Fibroblast of skin of left quadriceps (primary cell): ENCODE measurements at regions not wholly inside any gene's neighbourhood (a gene's known extent, or its start where the extent isn't known, plus 50 kb on each side); places are given as distances from the start of the nearest gene placed in this dataset.

Experiments
- DNase-seq, 2 experiments: peaks; one replicate each; pipeline ENCODE4 v3.0.0-alpha.2; 2013; ENCODE audit warnings: low read depth in 2 of 2

- no peak for DNase-seq
Observed at GRCh38 chr14:51578853-51579252, 72.9 kb upstream of the FRMD6 start.

DNA sequence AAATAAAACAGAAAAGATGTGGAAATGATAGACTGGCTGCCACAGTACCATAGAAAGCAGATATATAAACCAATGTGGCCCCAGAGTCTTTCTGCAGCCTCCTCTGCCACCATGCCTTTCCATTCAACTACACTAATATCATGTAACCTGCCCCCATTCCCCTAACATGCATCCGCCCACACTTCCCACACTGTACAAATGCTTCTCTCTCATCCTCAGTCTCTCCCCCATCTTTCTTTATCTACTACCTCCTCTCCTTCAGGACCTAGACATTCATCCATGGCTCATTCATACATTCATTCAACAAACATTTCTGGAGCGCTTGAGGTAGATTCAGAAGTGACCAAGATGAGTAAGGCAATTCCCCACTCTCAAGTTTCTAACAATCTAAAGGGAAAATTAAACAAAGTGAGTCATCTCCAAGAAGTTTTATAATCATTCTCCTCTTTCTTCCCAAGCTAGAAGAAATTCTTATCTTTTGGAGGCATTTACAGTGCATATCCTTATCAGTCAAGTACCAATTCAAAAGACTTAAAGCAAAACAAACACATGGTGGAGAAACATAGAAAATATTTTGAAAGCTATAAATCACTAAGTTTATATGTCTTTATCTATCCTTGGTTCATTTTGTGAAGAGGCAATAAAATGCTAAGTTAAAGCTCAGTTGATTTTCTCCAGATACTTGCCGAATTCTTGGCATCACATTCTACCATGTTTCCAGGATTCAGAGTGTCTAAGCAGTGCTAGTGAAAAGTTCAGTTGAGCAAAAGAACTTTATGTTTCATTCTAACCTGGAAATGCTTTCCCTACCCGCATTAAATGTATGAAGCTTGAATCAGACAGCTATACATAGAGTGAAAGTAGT is 70.5 kb upstream of the FRMD6 start:
- DNase-seq = peak; percentile 50 to 53

GRCh38 chr14:51582437-51582836 is 69.3 kb upstream of the FRMD6 start:
- no peak for DNase-seq

GRCh38 chr14:51585055-51585454 is 66.7 kb upstream of the FRMD6 start:
- DNase-seq = no peak

- no peak for DNase-seq
Observed at GRCh38 chr14:51592836-51593235, 58.9 kb upstream of the FRMD6 start.

GRCh38 chr14:51593397-51593796 is 58.3 kb upstream of the FRMD6 start:
- no peak for DNase-seq

DNA sequence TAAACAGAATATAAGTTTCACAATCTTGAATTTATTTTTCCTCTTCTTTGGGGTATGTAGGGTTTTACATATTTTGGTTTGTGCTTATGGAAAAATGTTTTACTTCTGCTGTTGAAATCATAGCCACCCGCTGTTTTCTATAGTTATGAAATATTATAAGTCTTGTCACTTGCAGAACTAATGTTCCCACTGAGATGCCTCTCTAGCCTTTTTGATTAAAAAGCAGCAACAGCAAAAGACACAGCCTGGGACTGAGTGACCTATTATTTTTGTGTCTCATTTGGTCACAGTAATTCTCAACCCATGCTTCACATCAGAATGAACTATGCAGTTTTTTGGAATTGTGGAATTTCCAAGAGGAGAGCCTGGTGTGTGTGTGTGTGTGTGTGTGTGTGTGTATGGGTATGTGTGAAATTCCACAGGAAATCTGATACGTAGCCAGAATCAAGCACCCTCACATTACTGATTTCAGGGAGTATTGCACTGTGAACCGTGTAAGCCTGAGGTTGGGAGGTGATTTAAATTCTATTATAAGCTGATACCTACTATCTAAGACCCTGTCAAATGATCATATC is 55.7 kb upstream of the FRMD6 start:
- DNase-seq = peak in 1 of 2 experiments; percentile 58

- no peak for DNase-seq
Observed at GRCh38 chr14:51596488-51597117, 55.1 kb upstream of the FRMD6 start.

DNA sequence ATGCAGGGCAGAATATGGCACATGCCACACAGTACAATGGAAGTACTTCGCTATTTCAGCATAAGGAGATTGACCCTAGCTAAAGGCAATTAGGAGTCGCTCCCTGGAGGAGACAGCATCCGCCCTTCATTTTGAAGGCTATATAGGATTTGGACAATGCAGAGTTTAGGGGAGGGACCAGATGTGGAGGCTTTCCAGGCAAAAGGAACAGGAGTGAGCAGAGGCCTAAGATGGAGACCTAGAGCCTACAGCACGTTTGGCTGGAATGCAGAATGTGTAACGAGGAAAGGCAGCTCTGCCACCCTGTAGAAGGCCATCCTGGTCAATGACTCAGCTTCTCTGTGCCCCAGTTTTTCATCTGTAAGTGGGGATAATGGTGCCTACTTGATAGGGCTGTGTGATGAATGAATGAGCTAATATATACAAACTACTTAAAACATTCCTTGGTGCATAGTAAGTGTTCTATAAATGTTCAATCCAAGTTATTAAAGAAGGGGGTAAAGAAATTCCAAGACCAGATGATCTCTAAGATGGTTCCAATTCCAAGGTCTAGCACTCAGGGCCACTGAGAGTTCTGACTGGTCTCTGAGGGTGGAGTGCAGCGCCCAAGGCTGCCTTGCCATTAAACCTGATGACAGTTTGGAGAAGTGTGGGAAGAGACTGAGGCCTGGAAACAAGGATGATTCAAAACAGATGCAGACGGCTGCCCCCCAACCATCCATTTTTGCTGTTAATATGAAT is 54.3 kb upstream of the FRMD6 start:
- DNase-seq = peak; percentile 92

DNA sequence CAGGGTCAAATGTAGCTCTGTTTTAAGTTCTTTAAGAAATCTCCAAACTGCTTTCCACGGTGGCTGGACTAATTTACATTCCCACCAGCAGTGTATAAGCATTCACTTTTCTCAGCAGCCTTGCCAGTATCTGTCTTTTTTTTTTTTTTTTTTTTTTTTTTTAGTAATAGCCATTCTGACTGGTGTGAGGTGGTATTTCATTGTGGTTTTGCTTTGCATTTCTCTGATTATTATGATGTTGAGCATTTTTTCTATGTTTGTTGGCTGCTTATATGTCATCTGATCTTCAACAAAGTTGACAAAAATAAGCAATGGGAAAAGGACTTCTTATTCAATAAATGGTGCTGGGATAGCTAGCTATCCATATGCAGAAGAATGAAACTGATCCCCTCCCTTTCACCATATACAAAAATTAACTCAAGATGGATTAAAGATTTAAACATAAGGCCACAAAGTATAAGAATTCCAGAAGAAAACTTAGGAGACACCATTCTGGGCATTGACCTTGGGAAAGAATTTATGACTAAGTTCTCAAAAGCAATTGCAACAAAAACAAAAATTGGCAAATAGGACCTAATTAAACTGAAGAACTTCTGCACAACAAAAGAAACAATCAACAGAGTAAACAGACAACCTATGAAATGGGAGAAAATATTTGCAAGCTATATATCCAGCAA is 52.6 kb upstream of the FRMD6 start:
- peak in 1 of 2 experiments; percentile 80 for DNase-seq

- DNase-seq = no peak
Observed at GRCh38 chr14:51600658-51601057, 51.1 kb upstream of the FRMD6 start.
